Upper lobe of left lung (tissue), 4 donors: ENCODE measurements at regions not wholly inside any gene's neighbourhood (a gene's known extent, or its start where the extent isn't known, plus 50 kb on each side); places are given as distances from the start of the nearest gene placed in this dataset.

Source experiments
- EP300 ChIP-seq, 4 donors: sonication (generic); formaldehyde crosslinking; IDR thresholded peaks; one replicate each; pipeline ENCODE4 v1.5.1; 2017; ENCODE audit warnings: antibody characterized with exemption in 4 of 4, control low read depth in 2 of 4
- TF ChIP-seq, protein P1 (sequence below), 6 experiments: fragments of 450-650 bp in 4 of 6; fragments of 200-600 bp in 2 of 6; sonication (generic) in 2 of 6; IDR thresholded peaks; one replicate each; pipeline ENCODE4 v1.5.1; 2016 to 2019; ENCODE audit warnings: antibody characterized with exemption in 6 of 6

DNA sequence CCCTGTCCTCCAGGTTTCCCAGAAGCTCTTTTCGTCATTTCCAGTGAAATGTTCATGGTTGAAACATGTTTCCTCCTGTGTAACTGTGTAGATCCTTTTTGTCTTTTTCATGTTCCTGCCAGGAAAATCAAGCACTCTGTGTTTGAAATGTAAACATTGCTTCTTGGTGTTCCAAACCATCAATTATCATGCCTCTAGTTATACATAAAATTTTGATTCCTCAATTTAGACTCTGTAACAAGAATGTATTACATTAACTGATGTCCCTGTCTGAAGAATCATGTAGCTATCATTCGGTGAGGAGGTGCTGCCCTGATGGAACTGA, 546.3 kb upstream of the CITED2 start:
- TF ChIP-seq, protein P1, sequence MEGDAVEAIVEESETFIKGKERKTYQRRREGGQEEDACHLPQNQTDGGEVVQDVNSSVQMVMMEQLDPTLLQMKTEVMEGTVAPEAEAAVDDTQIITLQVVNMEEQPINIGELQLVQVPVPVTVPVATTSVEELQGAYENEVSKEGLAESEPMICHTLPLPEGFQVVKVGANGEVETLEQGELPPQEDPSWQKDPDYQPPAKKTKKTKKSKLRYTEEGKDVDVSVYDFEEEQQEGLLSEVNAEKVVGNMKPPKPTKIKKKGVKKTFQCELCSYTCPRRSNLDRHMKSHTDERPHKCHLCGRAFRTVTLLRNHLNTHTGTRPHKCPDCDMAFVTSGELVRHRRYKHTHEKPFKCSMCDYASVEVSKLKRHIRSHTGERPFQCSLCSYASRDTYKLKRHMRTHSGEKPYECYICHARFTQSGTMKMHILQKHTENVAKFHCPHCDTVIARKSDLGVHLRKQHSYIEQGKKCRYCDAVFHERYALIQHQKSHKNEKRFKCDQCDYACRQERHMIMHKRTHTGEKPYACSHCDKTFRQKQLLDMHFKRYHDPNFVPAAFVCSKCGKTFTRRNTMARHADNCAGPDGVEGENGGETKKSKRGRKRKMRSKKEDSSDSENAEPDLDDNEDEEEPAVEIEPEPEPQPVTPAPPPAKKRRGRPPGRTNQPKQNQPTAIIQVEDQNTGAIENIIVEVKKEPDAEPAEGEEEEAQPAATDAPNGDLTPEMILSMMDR (IDR thresholded peaks at IDR 0.05): no peak
- no peak for TF ChIP-seq EP300 (IDR thresholded peaks at IDR 0.05)
